GM12872 (cell line): ENCODE measurements at regions not wholly inside any gene's neighbourhood (a gene's known extent, or its start where the extent isn't known, plus 50 kb on each side); places are given as distances from the start of the nearest gene placed in this dataset.

ENCODE experiments used
- TF ChIP-seq, protein P1 (sequence below): IDR thresholded peaks from 3 replicates; pipeline ENCODE4 v1.5.1; 2011; ENCODE audit warnings: low read depth, mild to moderate bottlenecking, low read length, moderate library complexity; ENCODE audit not compliant: insufficient read depth

GRCh38 chr22:48822278-48823233 is 1005.1 kb downstream of the BRD1 start:
- TF ChIP-seq, protein P1, sequence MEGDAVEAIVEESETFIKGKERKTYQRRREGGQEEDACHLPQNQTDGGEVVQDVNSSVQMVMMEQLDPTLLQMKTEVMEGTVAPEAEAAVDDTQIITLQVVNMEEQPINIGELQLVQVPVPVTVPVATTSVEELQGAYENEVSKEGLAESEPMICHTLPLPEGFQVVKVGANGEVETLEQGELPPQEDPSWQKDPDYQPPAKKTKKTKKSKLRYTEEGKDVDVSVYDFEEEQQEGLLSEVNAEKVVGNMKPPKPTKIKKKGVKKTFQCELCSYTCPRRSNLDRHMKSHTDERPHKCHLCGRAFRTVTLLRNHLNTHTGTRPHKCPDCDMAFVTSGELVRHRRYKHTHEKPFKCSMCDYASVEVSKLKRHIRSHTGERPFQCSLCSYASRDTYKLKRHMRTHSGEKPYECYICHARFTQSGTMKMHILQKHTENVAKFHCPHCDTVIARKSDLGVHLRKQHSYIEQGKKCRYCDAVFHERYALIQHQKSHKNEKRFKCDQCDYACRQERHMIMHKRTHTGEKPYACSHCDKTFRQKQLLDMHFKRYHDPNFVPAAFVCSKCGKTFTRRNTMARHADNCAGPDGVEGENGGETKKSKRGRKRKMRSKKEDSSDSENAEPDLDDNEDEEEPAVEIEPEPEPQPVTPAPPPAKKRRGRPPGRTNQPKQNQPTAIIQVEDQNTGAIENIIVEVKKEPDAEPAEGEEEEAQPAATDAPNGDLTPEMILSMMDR = no peak

DNA sequence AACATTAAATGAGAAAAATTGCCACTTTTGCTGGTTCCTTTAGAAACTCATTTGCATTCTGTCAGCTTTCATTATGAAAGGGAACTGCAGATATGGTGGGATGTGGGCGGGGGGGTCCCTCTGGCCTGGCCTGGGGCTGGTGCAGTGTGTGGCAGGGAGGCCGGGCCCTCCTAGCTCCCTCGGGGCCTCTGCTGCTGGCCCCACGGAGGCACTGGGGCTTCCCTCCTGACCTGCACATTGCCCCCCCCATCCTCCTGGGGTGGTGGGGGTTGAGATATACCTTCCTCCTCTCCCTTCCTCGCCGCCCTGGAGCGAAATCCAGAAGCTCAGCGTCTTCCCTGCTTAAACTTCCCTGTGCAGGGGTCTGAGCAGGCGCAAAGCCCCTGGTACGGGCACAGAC is 1005.9 kb downstream of the BRD1 start:
- TF ChIP-seq, protein P1 = no peak

- TF ChIP-seq, protein P1 = no peak
Measured at GRCh38 chr22:48821346-48821690, 1006.4 kb downstream of the BRD1 start.

GRCh38 chr22:48820481-48821345 is 1007.0 kb downstream of the BRD1 start:
- TF ChIP-seq, protein P1 = no peak

GRCh38 chr22:48819961-48820360 is 1007.7 kb downstream of the BRD1 start:
- TF ChIP-seq, protein P1 = no peak

DNA sequence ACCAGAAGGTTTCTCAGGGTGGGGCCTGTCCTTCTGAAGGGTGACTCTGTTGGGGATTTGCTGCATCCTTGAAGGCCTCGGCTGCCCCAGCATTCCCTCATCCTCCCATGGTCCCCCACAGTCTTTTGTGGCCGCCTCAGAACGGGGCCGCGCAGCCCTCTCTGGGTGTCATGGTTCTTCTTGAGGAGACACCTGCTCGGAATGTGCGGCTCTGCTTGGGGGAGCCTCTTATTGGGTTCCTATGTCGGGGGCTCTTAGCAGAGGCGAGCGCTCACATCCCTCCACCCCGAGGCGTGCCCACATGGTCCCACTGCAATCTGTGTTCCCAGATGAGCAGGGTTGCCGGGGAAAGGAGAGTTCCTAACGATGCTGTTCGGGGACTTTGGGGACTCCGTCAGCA is 1008.4 kb downstream of the BRD1 start:
- TF ChIP-seq, protein P1 = no peak

DNA sequence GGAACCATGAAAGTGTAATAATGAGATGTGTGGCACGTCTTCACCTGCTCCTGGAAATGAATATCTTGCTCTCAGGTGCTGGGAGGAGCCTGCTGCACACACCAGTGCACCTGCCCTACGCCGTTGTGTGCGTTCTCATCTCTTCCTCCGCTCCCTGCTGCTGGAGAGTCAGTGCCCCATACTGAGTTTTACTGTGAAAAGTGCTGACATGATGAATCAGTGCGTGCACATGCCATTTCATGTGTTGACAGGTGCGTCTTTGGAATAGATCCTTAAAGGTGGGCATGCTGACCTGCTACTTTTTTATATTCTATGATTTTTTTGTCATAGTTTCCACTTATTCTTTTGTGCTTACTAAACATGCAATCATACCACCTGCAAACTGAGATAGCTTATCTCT is 1015.8 kb downstream of the BRD1 start:
- TF ChIP-seq, protein P1 = no peak
